Ishikawa (cell line): ENCODE measurements at regions not wholly inside any gene's neighbourhood (a gene's known extent, or its start where the extent isn't known, plus 50 kb on each side); places are given as distances from the start of the nearest gene placed in this dataset.

Source experiments
- CEBPB ChIP-seq: IDR thresholded peaks from 2 replicates; pipeline ENCODE4 v1.6.1; 2012
- CREB1 ChIP-seq: IDR thresholded peaks from 2 replicates; pipeline ENCODE4 v1.6.1; 2012; ENCODE audit warnings: low read depth
- EGR1 ChIP-seq: IDR thresholded peaks from 2 replicates; pipeline ENCODE4 v1.6.1; 2012
- EP300 ChIP-seq: IDR thresholded peaks from 2 replicates; pipeline ENCODE4 v1.6.1; 2012; ENCODE audit warnings: borderline replicate concordance
- MAX ChIP-seq: IDR thresholded peaks from 2 replicates; pipeline ENCODE4 v1.6.1; 2012
- RAD21 ChIP-seq: IDR thresholded peaks from 2 replicates; pipeline ENCODE4 v1.6.1; 2012; ENCODE audit warnings: low read depth
- REST ChIP-seq: IDR thresholded peaks from 2 replicates; pipeline ENCODE4 v1.6.1; 2012; ENCODE audit warnings: low read depth, mild to moderate bottlenecking
- TEAD4 ChIP-seq: IDR thresholded peaks from 2 replicates; pipeline ENCODE4 v1.6.1; 2012
- USF1 ChIP-seq: IDR thresholded peaks from 2 replicates; pipeline ENCODE4 v1.6.1; 2012
- YY1 ChIP-seq: IDR thresholded peaks from 2 replicates; pipeline ENCODE4 v1.6.1; 2012; ENCODE audit warnings: low read depth

GRCh38 chr17:62149961-62150360 is 84.9 kb upstream of the MED13 start:
- TF ChIP-seq YY1 (no peak), USF1 (no peak), MAX (no peak), RAD21 (no peak), REST (no peak), CEBPB (no peak), EGR1 (no peak), EP300 (no peak), CREB1 (no peak), TEAD4 (no peak)
